Left lung (tissue), 4 donors: ENCODE measurements at regions not wholly inside any gene's neighbourhood (a gene's known extent, or its start where the extent isn't known, plus 50 kb on each side); places are given as distances from the start of the nearest gene placed in this dataset.

Source experiments
- ATAC-seq: fragments of 200-7000 bp; cut with Tn5 transposase; one replicate; pipeline ENCODE4 v1.9.1; 2020; ENCODE audit warnings: moderate library complexity
- DNase-seq, 4 donors: peaks; one replicate each; pipeline ENCODE4 v3.0.0-alpha.2; 2013 to 2020
- H3K27ac ChIP-seq, 2 donors: fragments of 200-600 bp; sonication (generic) in 1 of 2; one replicate each; pipeline versions ENCODE4 v1.5.0 to v1.8.0; 2020 to 2021
- H3K27me3 ChIP-seq, 2 donors: fragments of 200-600 bp; sonication (generic) in 1 of 2; one replicate each; pipeline versions ENCODE4 v1.5.0 to v1.8.0; 2020 to 2021
- H3K36me3 ChIP-seq, 2 donors: fragments of 200-600 bp; sonication (generic) in 1 of 2; one replicate each; pipeline versions ENCODE4 v1.5.0 to v1.8.0; 2020 to 2021
- H3K4me1 ChIP-seq, 2 donors: fragments of 200-600 bp; one replicate each; pipeline ENCODE4 v1.8.0; 2021
- H3K4me3 ChIP-seq, 2 donors: fragments of 200-600 bp; sonication (generic) in 1 of 2; one replicate each; pipeline versions ENCODE4 v1.5.0 to v1.8.0; 2020 to 2021; ENCODE audit warnings: mild to moderate bottlenecking in 1 of 2
- H3K9me3 ChIP-seq, 2 donors: fragments of 200-600 bp; sonication (generic) in 1 of 2; one replicate each; pipeline versions ENCODE4 v1.5.0 to v1.8.0; 2020 to 2021
- CTCF ChIP-seq, 2 donors: fragments of 200-600 bp; sonication (generic) in 1 of 2; IDR thresholded peaks; one replicate each; pipeline versions ENCODE4 v1.5.0 to v1.8.0; 2021; ENCODE audit warnings: antibody characterized with exemption in 2 of 2
- intact Hi-C, 2 donors: fragments of 100-400 bp; cut with DNase I; formaldehyde crosslinking; loops; one replicate each; pipeline versions ENCODE4 v1.11.2 to v1.14.2; 2022
- donor health status: DM: no; HTN: yes; CAD: no.
- donor health status: DM: no; HTN: no; CAD: no.

GRCh38 chr3:8365541-8365940 lies 136.1 kb upstream of the LMCD1 start:
- intact Hi-C loops, result no loop called here
- peaks cover 0 to 5% of the 10 kb centered on the region in 2 donors for H3K9me3 ChIP-seq
- no peak overlapping the region for H3K27ac ChIP-seq
- TF ChIP-seq CTCF (IDR thresholded peaks at IDR 0.05), result no peak
- H3K4me1 ChIP-seq, result no peaks in the 10 kb centered on the region
- ATAC-seq, result no peak
- H3K27me3 ChIP-seq, result no peaks in the 10 kb centered on the region
- no peak overlapping the region for H3K4me3 ChIP-seq
- H3K36me3 ChIP-seq, result no peaks in the 10 kb centered on the region
- no peak for DNase-seq

GRCh38 chr3:8366219-8366810 lies 135.3 kb upstream of the LMCD1 start:
- no peaks in the 10 kb centered on the region for H3K36me3 ChIP-seq
- no peak overlapping the region for H3K4me3 ChIP-seq
- H3K9me3 ChIP-seq, result peaks cover 0 to under 1% of the 10 kb centered on the region in 2 donors
- no peak for TF ChIP-seq CTCF (IDR thresholded peaks at IDR 0.05)
- H3K4me1 ChIP-seq, result no peaks in the 10 kb centered on the region
- no peak overlapping the region for H3K27ac ChIP-seq
- intact Hi-C loops, result no loop called here
- DNase-seq (no peak), ATAC-seq (no peak)
- no peaks in the 10 kb centered on the region for H3K27me3 ChIP-seq

- no peak for DNase-seq
- ATAC-seq, result no peak
Measured at GRCh38 chr3:8368598-8368997, 133.0 kb upstream of the LMCD1 start.

GRCh38 chr3:8369638-8370037 lies 132.0 kb upstream of the LMCD1 start:
- no peaks in the 10 kb centered on the region for H3K9me3 ChIP-seq
- no peak overlapping the region for H3K27ac ChIP-seq
- no peak for TF ChIP-seq CTCF (IDR thresholded peaks at IDR 0.05)
- H3K36me3 ChIP-seq, result no peaks in the 10 kb centered on the region
- H3K27me3 ChIP-seq, result no peaks in the 10 kb centered on the region
- DNase-seq (no peak), ATAC-seq (no peak)
- H3K4me1 ChIP-seq, result no peaks in the 10 kb centered on the region
- H3K4me3 ChIP-seq, result no peak overlapping the region
- intact Hi-C loops, result no loop called here

More at GRCh38 chr3:8368598-8368997, 133.0 kb upstream of the LMCD1 start:
- Histone ChIP-seq H3K4me1 (no peaks in the 10 kb centered on the region), H3K27ac (no peak overlapping the region), H3K36me3 (no peaks in the 10 kb centered on the region), H3K9me3 (no peaks in the 10 kb centered on the region), H3K27me3 (no peaks in the 10 kb centered on the region), H3K4me3 (no peak overlapping the region)
- intact Hi-C loops, result no loop called here
- no peak for TF ChIP-seq CTCF (IDR thresholded peaks at IDR 0.05)

- Histone ChIP-seq H3K4me1 (no peaks in the 10 kb centered on the region), H3K36me3 (no peaks in the 10 kb centered on the region), H3K27me3 (no peaks in the 10 kb centered on the region), H3K27ac (no peak overlapping the region), H3K9me3 (no peaks in the 10 kb centered on the region), H3K4me3 (no peak overlapping the region)
- intact Hi-C loops, result no loop called here
- TF ChIP-seq CTCF (IDR thresholded peaks at IDR 0.05), result no peak
- ATAC-seq, result peak; percentile 57
- DNase-seq, result no peak
Measured at GRCh38 chr3:8371085-8371551, 130.5 kb upstream of the LMCD1 start.
